Vagina (tissue), 2 donors: ENCODE measurements at regions not wholly inside any gene's neighbourhood (a gene's known extent, or its start where the extent isn't known, plus 50 kb on each side); places are given as distances from the start of the nearest gene placed in this dataset.

Experiments used
- DNase-seq, 2 donors: peaks; one replicate each; pipeline ENCODE4 v3.0.0-alpha.2; 2017; ENCODE audit errors: extremely low spot score in 2 of 2
- H3K27ac ChIP-seq: fragments of 200-600 bp; sonication (generic); one replicate; pipeline ENCODE4 v1.5.1; 2019
- H3K27me3 ChIP-seq: fragments of 200-600 bp; sonication (generic); one replicate; pipeline ENCODE4 v1.5.1; 2019
- H3K36me3 ChIP-seq, 2 donors: fragments of 200-600 bp; sonication (generic); one replicate each; pipeline ENCODE4 v1.5.1; 2017 to 2019
- H3K4me1 ChIP-seq: fragments of 200-600 bp; sonication (generic); one replicate; pipeline ENCODE4 v1.5.1; 2019
- H3K4me3 ChIP-seq, 2 donors: fragments of 200-600 bp; sonication (generic); 1 replicate in 1 of 2; 2 replicates in 1 of 2; pipeline ENCODE4 v1.5.1; 2016 to 2019
- H3K9me3 ChIP-seq: fragments of 200-600 bp; sonication (generic); one replicate; pipeline ENCODE4 v1.5.1; 2019
- POLR2A ChIP-seq, 2 donors: fragments of 450-650 bp; IDR thresholded peaks; one replicate each; pipeline ENCODE4 v1.6.1; 2017; ENCODE audit warnings: antibody characterized with exemption in 2 of 2, mild to moderate bottlenecking in 2 of 2, moderate library complexity in 2 of 2
- POLR2AphosphoS5 ChIP-seq, 2 donors: sonication (generic); formaldehyde crosslinking; IDR thresholded peaks; one replicate each; pipeline ENCODE4 v1.9.0; 2017; ENCODE audit warnings: antibody characterized with exemption in 2 of 2, mild to moderate bottlenecking in 2 of 2, low read depth in 1 of 2; ENCODE audit not compliant: insufficient read depth in 1 of 2
- intact Hi-C: fragments of 100-400 bp; cut with DNase I; formaldehyde crosslinking; loops from one replicate; pipeline ENCODE4 v1.15.1; 2023
- TF ChIP-seq, protein P1 (sequence below), 3 experiments: fragments of 450-650 bp in 2 of 3; fragments of 200-600 bp in 1 of 3; sonication (generic) in 1 of 3; IDR thresholded peaks; one replicate each; pipeline ENCODE4 v1.5.1; 2017 to 2019; ENCODE audit warnings: antibody characterized with exemption in 3 of 3, mild to moderate bottlenecking in 2 of 3, moderate library complexity in 2 of 3

DNA sequence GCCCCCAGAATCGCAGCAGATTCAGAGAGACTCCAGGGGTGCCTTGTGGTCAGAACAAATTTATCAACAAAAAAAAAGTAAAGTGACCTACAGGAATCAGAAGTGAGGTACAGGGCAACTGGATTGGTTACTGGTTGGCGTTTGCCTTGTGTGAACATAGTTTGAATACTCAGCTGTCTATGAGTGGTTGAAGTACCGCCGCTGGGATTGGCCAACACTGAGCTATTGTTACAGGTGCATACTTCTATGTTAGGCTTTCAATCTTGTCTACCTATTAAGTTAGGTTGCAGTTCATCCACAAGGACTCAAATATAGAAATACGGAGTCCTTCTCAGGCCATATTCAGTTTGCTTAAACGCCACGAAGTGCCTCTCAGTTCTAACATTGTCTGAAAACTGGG, 993.5 kb upstream of the PRKX start:
- TF ChIP-seq POLR2AphosphoS5 (IDR thresholded peaks at IDR 0.05; ENCODE audit: insufficient read depth in 1 of 2, low read depth in 1 of 2) (no peak), POLR2A (IDR thresholded peaks at IDR 0.05) (no peak)
- TF ChIP-seq, protein P1, sequence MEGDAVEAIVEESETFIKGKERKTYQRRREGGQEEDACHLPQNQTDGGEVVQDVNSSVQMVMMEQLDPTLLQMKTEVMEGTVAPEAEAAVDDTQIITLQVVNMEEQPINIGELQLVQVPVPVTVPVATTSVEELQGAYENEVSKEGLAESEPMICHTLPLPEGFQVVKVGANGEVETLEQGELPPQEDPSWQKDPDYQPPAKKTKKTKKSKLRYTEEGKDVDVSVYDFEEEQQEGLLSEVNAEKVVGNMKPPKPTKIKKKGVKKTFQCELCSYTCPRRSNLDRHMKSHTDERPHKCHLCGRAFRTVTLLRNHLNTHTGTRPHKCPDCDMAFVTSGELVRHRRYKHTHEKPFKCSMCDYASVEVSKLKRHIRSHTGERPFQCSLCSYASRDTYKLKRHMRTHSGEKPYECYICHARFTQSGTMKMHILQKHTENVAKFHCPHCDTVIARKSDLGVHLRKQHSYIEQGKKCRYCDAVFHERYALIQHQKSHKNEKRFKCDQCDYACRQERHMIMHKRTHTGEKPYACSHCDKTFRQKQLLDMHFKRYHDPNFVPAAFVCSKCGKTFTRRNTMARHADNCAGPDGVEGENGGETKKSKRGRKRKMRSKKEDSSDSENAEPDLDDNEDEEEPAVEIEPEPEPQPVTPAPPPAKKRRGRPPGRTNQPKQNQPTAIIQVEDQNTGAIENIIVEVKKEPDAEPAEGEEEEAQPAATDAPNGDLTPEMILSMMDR (IDR thresholded peaks at IDR 0.05): no peak
- no peak for DNase-seq
- intact Hi-C loops: no loop called here
- no peaks in the 10 kb centered on the region for H3K27me3 ChIP-seq
- no peak overlapping the region for H3K4me3 ChIP-seq
- no peak overlapping the region for H3K27ac ChIP-seq
- H3K4me1 ChIP-seq: no peaks in the 10 kb centered on the region
- H3K36me3 ChIP-seq: no peaks in the 10 kb centered on the region
- H3K9me3 ChIP-seq: no peaks in the 10 kb centered on the region

DNA sequence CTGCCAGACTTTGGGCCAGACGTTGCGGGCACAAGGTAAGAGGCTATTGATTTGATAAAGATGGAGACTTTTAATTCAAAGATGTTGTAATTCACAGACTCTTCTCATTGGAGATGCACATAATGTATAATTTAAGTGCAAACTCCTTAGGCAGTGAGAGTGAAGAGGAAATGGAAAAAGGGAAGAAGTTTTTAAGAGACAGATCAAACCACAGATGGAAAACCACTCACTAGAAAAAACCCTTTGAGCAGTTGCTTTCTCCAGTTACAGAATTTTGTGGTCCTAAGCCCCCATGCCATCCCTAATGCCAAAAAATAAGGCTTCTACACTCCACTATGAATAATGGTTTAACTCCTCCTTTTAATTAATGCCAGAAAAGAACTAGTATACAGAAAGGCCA, 977.1 kb upstream of the PRKX start:
- Histone ChIP-seq H3K27me3 (no peaks in the 10 kb centered on the region), H3K9me3 (no peaks in the 10 kb centered on the region), H3K27ac (no peak overlapping the region), H3K4me1 (no peaks in the 10 kb centered on the region), H3K36me3 (no peaks in the 10 kb centered on the region), H3K4me3 (no peak overlapping the region)
- TF ChIP-seq POLR2A (IDR thresholded peaks at IDR 0.05) (no peak), POLR2AphosphoS5 (IDR thresholded peaks at IDR 0.05; ENCODE audit: insufficient read depth in 1 of 2, low read depth in 1 of 2) (no peak)
- TF ChIP-seq, protein P1 (IDR thresholded peaks at IDR 0.05): no peak
- intact Hi-C loops: no loop called here
- no peak for DNase-seq

DNA sequence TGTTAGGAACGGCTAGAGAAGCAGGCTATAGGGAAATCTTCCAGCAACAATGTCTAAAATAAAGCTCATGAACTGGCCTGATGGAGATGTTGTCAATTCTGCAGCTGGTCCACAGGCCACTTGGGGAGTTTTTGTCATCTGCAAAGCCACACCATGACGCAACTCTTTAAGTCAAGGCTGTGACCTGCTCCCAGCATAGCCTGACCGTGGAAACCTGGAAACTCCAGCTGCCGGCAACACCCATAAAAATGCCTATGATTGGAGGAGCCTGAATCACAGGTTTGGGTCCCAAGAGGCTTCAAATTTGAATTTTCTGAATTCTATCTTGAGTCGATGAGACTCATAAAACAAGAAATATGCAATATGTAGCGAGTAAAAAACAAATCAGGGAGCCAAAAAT, 969.2 kb upstream of the PRKX start:
- Histone ChIP-seq H3K4me1 (no peaks in the 10 kb centered on the region), H3K27me3 (no peaks in the 10 kb centered on the region), H3K27ac (no peak overlapping the region), H3K9me3 (no peaks in the 10 kb centered on the region), H3K36me3 (no peaks in the 10 kb centered on the region), H3K4me3 (no peak overlapping the region)
- DNase-seq: no peak
- TF ChIP-seq POLR2A (IDR thresholded peaks at IDR 0.05) (no peak), POLR2AphosphoS5 (IDR thresholded peaks at IDR 0.05; ENCODE audit: insufficient read depth in 1 of 2, low read depth in 1 of 2) (no peak)
- TF ChIP-seq, protein P1 (IDR thresholded peaks at IDR 0.05): no peak
- intact Hi-C loops: no loop called here

DNA sequence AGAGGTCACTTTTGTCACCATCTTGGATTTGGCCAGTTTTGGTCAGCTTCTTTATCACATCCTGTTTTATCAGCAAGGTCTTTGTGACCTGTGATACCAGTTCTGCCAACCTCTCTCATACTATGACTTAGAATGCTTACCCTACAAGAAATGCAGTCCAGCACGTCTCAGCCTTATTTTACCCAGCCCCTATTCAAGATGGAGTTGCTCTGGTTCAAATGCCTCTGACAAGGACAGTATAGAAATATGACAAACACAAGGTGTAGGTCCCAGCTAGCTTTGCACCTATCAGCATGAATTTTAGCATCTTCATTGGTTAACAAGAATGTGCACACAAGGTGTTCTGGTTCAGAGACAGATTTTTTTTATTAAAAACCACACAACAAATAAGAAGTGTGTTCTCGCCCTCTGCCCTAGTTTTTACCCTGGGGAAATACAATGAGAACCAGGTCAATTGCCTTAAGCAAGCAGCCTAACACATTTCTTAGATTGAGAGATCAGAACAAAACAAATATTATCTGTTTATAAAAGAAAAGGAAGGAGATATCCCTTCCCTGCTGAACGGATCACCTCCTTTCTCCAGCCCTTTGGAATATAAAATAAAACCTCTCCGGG, 962.3 kb upstream of the PRKX start:
- no peak for DNase-seq
- Histone ChIP-seq H3K4me1 (no peaks in the 10 kb centered on the region), H3K4me3 (no peak overlapping the region), H3K27ac (no peak overlapping the region), H3K27me3 (no peaks in the 10 kb centered on the region), H3K9me3 (no peaks in the 10 kb centered on the region), H3K36me3 (no peaks in the 10 kb centered on the region)
- intact Hi-C loops: no loop called here
- TF ChIP-seq POLR2AphosphoS5 (IDR thresholded peaks at IDR 0.05; ENCODE audit: insufficient read depth in 1 of 2, low read depth in 1 of 2) (no peak), POLR2A (IDR thresholded peaks at IDR 0.05) (no peak)
- TF ChIP-seq, protein P1 (IDR thresholded peaks at IDR 0.05): no peak

DNA sequence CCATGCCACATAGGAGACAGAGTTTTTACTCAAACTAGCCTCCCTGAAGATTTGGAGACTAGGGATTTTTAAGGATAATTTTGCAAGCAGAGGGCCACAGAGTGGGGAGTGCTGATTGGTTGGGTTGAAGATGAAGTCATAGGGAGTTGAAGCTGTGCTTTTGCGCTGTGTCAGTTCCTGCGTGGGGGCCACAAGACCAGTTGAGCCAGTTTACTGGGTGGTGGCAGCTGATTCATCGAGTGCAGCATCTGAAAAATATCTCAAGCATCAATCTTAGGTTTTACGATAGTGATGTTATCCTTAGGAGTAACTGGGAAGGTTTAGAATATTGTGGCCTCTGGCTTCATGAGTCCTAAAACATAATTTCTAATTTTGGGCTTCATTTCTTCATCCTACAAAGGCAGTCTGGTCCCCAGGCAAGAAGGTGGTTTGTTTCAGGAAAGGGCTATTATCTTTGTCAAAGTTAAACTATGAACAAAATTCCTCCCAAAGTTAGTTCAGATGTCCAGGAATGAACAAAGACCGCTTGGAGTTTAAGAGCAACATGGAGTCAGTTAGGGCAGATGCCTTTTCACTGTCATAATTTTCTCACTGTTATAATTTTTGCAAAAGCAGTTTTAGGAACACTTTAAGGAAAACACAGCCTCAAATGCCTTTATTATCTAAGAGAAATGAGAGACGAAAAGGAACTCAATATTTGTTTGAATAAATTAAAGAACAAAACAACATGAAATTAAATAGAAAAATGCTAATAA, 960.8 kb upstream of the PRKX start:
- no peaks in the 10 kb centered on the region for H3K4me1 ChIP-seq
- H3K4me3 ChIP-seq: no peak overlapping the region
- no peaks in the 10 kb centered on the region for H3K27me3 ChIP-seq
- H3K36me3 ChIP-seq: no peaks in the 10 kb centered on the region
- no peak for DNase-seq
- H3K9me3 ChIP-seq: no peaks in the 10 kb centered on the region
- no peak overlapping the region for H3K27ac ChIP-seq
- intact Hi-C loops: no loop called here
- TF ChIP-seq, protein P1 (IDR thresholded peaks at IDR 0.05): no peak
- TF ChIP-seq POLR2AphosphoS5 (IDR thresholded peaks at IDR 0.05; ENCODE audit: insufficient read depth in 1 of 2, low read depth in 1 of 2): no peak
- no peak for TF ChIP-seq POLR2A (IDR thresholded peaks at IDR 0.05)
